ENCODE measurements at regions not wholly inside any gene's neighbourhood (a gene's known extent, or its start where the extent isn't known, plus 50 kb on each side); places are given as distances from the start of the nearest gene placed in this dataset.

- H3K4me3 ChIP-seq (replicated peaks in 1 of 2; ENCODE audit: low read depth in 2 of 2, low read length in 2 of 2), result no peak overlapping the region
- no peak for DNase-seq (ENCODE audit: low read depth in 2 of 2)
- TF ChIP-seq CTCF (IDR thresholded peaks at IDR 0.05; ENCODE audit: low read depth, low read length), result no peak
Measured at GRCh38 chr15:93612953-93613352, 523.9 kb upstream of the RGMA start.

- TF ChIP-seq CTCF (IDR thresholded peaks at IDR 0.05; ENCODE audit: low read depth, low read length), result no peak
- no peak for DNase-seq (ENCODE audit: low read depth in 2 of 2)
- H3K4me3 ChIP-seq (replicated peaks in 1 of 2; ENCODE audit: low read depth in 2 of 2, low read length in 2 of 2), result no peak overlapping the region
Measured at GRCh38 chr15:93610944-93611343, 521.9 kb upstream of the RGMA start.

- TF ChIP-seq CTCF (IDR thresholded peaks at IDR 0.05; ENCODE audit: low read depth, low read length), result no peak
- no peak overlapping the region for H3K4me3 ChIP-seq (replicated peaks in 1 of 2; ENCODE audit: low read depth in 2 of 2, low read length in 2 of 2)
- DNase-seq (ENCODE audit: low read depth in 2 of 2), result no peak
Measured at GRCh38 chr15:93608643-93609148, 519.7 kb upstream of the RGMA start.

- H3K4me3 ChIP-seq (replicated peaks in 1 of 2; ENCODE audit: low read depth in 2 of 2, low read length in 2 of 2), result no peak overlapping the region
- no peak for TF ChIP-seq CTCF (IDR thresholded peaks at IDR 0.05; ENCODE audit: low read depth, low read length)
- DNase-seq (ENCODE audit: low read depth in 2 of 2), result no peak
Measured at GRCh38 chr15:93603550-93603949, 514.5 kb upstream of the RGMA start.

GRCh38 chr15:93587059-93587521 lies 498.1 kb upstream of the RGMA start:
- DNase-seq (ENCODE audit: low read depth in 2 of 2), result no peak
- TF ChIP-seq CTCF (IDR thresholded peaks at IDR 0.05; ENCODE audit: low read depth, low read length), result no peak
- no peak overlapping the region for H3K4me3 ChIP-seq (replicated peaks in 1 of 2; ENCODE audit: low read depth in 2 of 2, low read length in 2 of 2)

- no peak for TF ChIP-seq CTCF (IDR thresholded peaks at IDR 0.05; ENCODE audit: low read depth, low read length)
- DNase-seq (ENCODE audit: low read depth in 2 of 2), result no peak
- H3K4me3 ChIP-seq (replicated peaks in 1 of 2; ENCODE audit: low read depth in 2 of 2, low read length in 2 of 2), result no peak overlapping the region
Measured at GRCh38 chr15:93585012-93585411, 496.0 kb upstream of the RGMA start.

GRCh38 chr15:93583968-93584367 lies 495.0 kb upstream of the RGMA start:
- no peak for TF ChIP-seq CTCF (IDR thresholded peaks at IDR 0.05; ENCODE audit: low read depth, low read length)
- no peak for DNase-seq (ENCODE audit: low read depth in 2 of 2)
- H3K4me3 ChIP-seq (replicated peaks in 1 of 2; ENCODE audit: low read depth in 2 of 2, low read length in 2 of 2), result no peak overlapping the region

Data from cardiac fibroblast (primary cell).